Left lung (tissue), 4 donors: ENCODE measurements at regions not wholly inside any gene's neighbourhood (a gene's known extent, or its start where the extent isn't known, plus 50 kb on each side); places are given as distances from the start of the nearest gene placed in this dataset.

Experiments
- ATAC-seq: fragments of 200-7000 bp; cut with Tn5 transposase; one replicate; pipeline ENCODE4 v1.9.1; 2020; ENCODE audit warnings: moderate library complexity
- DNase-seq, 4 donors: peaks; one replicate each; pipeline ENCODE4 v3.0.0-alpha.2; 2013 to 2020
- H3K27ac ChIP-seq, 2 donors: fragments of 200-600 bp; sonication (generic) in 1 of 2; one replicate each; pipeline versions ENCODE4 v1.5.0 to v1.8.0; 2020 to 2021
- H3K27me3 ChIP-seq, 2 donors: fragments of 200-600 bp; sonication (generic) in 1 of 2; one replicate each; pipeline versions ENCODE4 v1.5.0 to v1.8.0; 2020 to 2021
- H3K36me3 ChIP-seq, 2 donors: fragments of 200-600 bp; sonication (generic) in 1 of 2; one replicate each; pipeline versions ENCODE4 v1.5.0 to v1.8.0; 2020 to 2021
- H3K4me1 ChIP-seq, 2 donors: fragments of 200-600 bp; one replicate each; pipeline ENCODE4 v1.8.0; 2021
- H3K4me3 ChIP-seq, 2 donors: fragments of 200-600 bp; sonication (generic) in 1 of 2; one replicate each; pipeline versions ENCODE4 v1.5.0 to v1.8.0; 2020 to 2021; ENCODE audit warnings: mild to moderate bottlenecking in 1 of 2
- H3K9me3 ChIP-seq, 2 donors: fragments of 200-600 bp; sonication (generic) in 1 of 2; one replicate each; pipeline versions ENCODE4 v1.5.0 to v1.8.0; 2020 to 2021
- intact Hi-C, 2 donors: fragments of 100-400 bp; cut with DNase I; formaldehyde crosslinking; loops; one replicate each; pipeline versions ENCODE4 v1.11.2 to v1.14.2; 2022
- TF ChIP-seq, protein P1 (sequence below), 2 donors: fragments of 200-600 bp; sonication (generic) in 1 of 2; IDR thresholded peaks; one replicate each; pipeline versions ENCODE4 v1.5.0 to v1.8.0; 2021; ENCODE audit warnings: antibody characterized with exemption in 2 of 2
- donor health status: DM: no; HTN: yes; CAD: no.
- donor health status: DM: no; HTN: no; CAD: no.

DNA sequence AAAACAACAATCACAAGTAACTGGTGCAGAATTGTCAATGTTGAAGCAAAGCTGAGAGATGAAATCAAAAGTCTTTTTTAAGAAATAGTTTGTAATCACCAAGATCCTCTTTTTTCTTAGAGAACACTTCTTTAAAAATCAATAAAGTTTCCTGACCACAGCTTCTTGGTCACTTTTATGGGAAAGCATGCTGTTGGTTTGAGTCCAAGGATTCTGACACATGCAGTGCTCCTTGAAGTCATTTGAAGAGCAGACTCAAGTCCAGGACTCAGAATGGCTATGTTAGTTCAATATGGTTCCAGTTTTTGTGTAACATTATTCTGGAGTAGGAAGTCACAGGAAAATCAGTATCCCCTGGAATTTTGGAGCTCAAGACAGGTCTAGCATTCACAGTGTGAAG is 480.6 kb downstream of the NR2F1-AS1 start:
- Histone ChIP-seq H3K4me1 (no peaks in the 10 kb centered on the region), H3K36me3 (no peaks in the 10 kb centered on the region), H3K27ac (no peak overlapping the region), H3K27me3 (no peaks in the 10 kb centered on the region), H3K9me3 (peaks cover 0 to 2% of the 10 kb centered on the region in 2 donors), H3K4me3 (no peak overlapping the region)
- ATAC-seq (no peak), DNase-seq (no peak)
- TF ChIP-seq, protein P1, sequence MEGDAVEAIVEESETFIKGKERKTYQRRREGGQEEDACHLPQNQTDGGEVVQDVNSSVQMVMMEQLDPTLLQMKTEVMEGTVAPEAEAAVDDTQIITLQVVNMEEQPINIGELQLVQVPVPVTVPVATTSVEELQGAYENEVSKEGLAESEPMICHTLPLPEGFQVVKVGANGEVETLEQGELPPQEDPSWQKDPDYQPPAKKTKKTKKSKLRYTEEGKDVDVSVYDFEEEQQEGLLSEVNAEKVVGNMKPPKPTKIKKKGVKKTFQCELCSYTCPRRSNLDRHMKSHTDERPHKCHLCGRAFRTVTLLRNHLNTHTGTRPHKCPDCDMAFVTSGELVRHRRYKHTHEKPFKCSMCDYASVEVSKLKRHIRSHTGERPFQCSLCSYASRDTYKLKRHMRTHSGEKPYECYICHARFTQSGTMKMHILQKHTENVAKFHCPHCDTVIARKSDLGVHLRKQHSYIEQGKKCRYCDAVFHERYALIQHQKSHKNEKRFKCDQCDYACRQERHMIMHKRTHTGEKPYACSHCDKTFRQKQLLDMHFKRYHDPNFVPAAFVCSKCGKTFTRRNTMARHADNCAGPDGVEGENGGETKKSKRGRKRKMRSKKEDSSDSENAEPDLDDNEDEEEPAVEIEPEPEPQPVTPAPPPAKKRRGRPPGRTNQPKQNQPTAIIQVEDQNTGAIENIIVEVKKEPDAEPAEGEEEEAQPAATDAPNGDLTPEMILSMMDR (IDR thresholded peaks at IDR 0.05), result no peak
- intact Hi-C loops, result no loop called here

GRCh38 chr5:93099902-93100347 is 481.1 kb downstream of the NR2F1-AS1 start:
- intact Hi-C loops, result no loop called here
- ATAC-seq (no peak), DNase-seq (no peak)

DNA sequence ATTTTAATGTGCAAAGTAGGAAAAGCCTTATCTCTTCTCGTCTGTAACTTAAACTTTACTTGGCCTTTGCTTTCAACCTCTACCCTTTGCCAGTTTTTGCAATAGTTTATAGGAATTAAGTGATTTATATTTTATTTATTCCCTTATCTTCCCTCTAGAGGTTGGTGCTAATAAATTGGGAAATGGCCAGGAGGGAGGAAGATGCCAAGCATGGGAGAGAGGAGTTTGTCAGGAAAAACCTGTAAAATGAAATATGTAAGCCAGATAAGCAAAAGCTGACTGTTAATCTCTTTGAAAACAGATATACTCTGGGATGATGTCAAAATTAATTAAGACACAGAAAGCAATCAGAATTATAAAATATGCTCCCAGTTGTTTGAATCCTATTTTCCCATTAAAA is 484.5 kb downstream of the NR2F1-AS1 start:
- TF ChIP-seq, protein P1 (IDR thresholded peaks at IDR 0.05), result no peak
- H3K4me3 ChIP-seq, result no peak overlapping the region
- H3K27me3 ChIP-seq, result no peaks in the 10 kb centered on the region
- no peaks in the 10 kb centered on the region for H3K4me1 ChIP-seq
- DNase-seq (no peak), ATAC-seq (no peak)
- H3K36me3 ChIP-seq, result no peaks in the 10 kb centered on the region
- no peak overlapping the region for H3K27ac ChIP-seq
- intact Hi-C loops, result no loop called here
- H3K9me3 ChIP-seq, result no peaks in the 10 kb centered on the region

More at GRCh38 chr5:93099902-93100347, 481.1 kb downstream of the NR2F1-AS1 start:
- Histone ChIP-seq H3K4me1 (no peaks in the 10 kb centered on the region), H3K4me3 (no peak overlapping the region), H3K27me3 (no peaks in the 10 kb centered on the region), H3K9me3 (peaks cover 0 to 2% of the 10 kb centered on the region in 2 donors), H3K36me3 (no peaks in the 10 kb centered on the region), H3K27ac (no peak overlapping the region)
- TF ChIP-seq, protein P1 (IDR thresholded peaks at IDR 0.05), result no peak

DNA sequence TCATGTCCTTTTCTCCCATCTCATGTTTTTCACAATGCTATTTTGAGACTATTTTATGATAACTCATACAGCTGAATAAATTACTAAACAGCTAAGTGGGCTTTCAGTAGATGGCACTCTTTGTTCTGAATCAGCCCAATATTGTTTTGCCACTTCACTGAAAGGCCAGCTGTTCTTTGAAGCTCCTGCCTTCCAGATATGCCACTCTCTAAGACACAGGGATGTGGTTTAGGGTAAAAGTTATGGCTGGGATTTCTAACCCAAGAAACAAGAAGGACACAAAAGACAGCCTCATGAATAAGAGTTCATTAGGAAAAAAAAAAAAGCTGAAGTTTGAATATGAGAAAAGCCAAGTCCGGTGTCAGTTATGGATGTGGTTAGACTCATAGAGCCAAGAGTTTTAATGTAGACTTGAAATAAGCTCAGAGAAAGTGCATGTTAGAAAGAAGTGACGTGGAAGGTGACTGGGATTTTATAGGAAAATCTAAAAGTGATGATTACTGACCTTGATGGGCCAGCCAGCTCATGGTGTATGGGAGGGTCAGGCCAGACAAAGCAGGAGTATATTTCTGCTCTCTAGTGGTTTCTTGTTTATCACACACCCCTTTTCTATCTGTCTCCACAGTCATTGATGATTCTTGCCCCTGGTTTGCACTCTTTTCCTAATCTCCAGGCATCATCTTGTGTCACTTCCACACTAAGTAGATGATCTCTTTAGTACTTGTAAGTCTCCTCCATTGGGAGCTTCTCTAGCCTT is 488.5 kb downstream of the NR2F1-AS1 start:
- H3K9me3 ChIP-seq, result no peaks in the 10 kb centered on the region
- peak; percentile 33 for ATAC-seq

DNA sequence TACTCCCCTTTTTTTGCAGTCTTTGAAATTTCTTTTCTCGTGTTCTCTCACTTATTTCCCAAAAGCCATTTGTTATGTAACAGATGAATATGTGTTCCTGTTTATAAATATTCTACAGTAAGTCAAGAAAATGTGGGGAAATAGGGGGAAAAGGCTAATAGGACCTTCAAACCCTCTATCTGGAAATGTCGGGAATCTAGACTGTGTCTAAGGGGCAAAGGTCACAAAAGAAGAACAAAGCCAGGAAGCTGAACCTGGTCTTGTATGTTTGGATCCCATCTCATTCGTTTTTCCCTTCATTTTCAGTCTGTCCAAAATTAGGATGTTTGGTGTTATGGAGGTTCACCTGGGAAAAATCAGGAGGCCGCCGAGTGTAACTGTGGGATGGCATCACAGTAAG is 490.3 kb downstream of the NR2F1-AS1 start:
- Histone ChIP-seq H3K4me1 (no peaks in the 10 kb centered on the region), H3K27me3 (no peaks in the 10 kb centered on the region), H3K27ac (no peak overlapping the region), H3K9me3 (no peaks in the 10 kb centered on the region), H3K4me3 (no peak overlapping the region), H3K36me3 (no peaks in the 10 kb centered on the region)
- TF ChIP-seq, protein P1 (IDR thresholded peaks at IDR 0.05), result no peak
- intact Hi-C loops, result no loop called here
- ATAC-seq (no peak), DNase-seq (no peak)

More for the DNA sequence above, 488.5 kb downstream of the NR2F1-AS1 start:
- Histone ChIP-seq H3K4me1 (no peaks in the 10 kb centered on the region), H3K27me3 (no peaks in the 10 kb centered on the region), H3K27ac (no peak overlapping the region), H3K36me3 (no peaks in the 10 kb centered on the region), H3K4me3 (no peak overlapping the region)
- TF ChIP-seq, protein P1 (IDR thresholded peaks at IDR 0.05), result no peak
- DNase-seq, result peak in 1 of 4 donors; percentile 30
- intact Hi-C loops, result no loop called here
